ENCODE measurements at regions not wholly inside any gene's neighbourhood (a gene's known extent, or its start where the extent isn't known, plus 50 kb on each side); places are given as distances from the start of the nearest gene placed in this dataset.

GRCh38 chr15:96390986-96391385 is 60.5 kb downstream of the NR2F2 start:
- no peak for DNase-seq

- no peak for DNase-seq
Measured at GRCh38 chr15:96392380-96393208, 62.1 kb downstream of the NR2F2 start.

GRCh38 chr15:96393209-96393513 is 62.7 kb downstream of the NR2F2 start:
- no peak for DNase-seq

- no peak for DNase-seq
Measured at GRCh38 chr15:96395687-96396086, 65.2 kb downstream of the NR2F2 start.

GRCh38 chr15:96398776-96399175 is 68.3 kb downstream of the NR2F2 start:
- no peak for DNase-seq

GRCh38 chr15:96402403-96402802 is 71.9 kb downstream of the NR2F2 start:
- no peak for DNase-seq

- DNase-seq, result no peak
Measured at GRCh38 chr15:96403071-96403470, 72.6 kb downstream of the NR2F2 start.

- DNase-seq, result no peak
Measured at GRCh38 chr15:96403932-96404331, 73.4 kb downstream of the NR2F2 start.

GRCh38 chr15:96404560-96404959 is 74.1 kb downstream of the NR2F2 start:
- no peak for DNase-seq

- DNase-seq, result no peak
Measured at GRCh38 chr15:96406291-96406690, 75.8 kb downstream of the NR2F2 start.

GRCh38 chr15:96406701-96407100 is 76.2 kb downstream of the NR2F2 start:
- DNase-seq, result no peak

- no peak for DNase-seq
Measured at GRCh38 chr15:96407482-96407881, 77.0 kb downstream of the NR2F2 start.

GRCh38 chr15:96408591-96409183 is 78.2 kb downstream of the NR2F2 start:
- DNase-seq, result no peak

GRCh38 chr15:96409215-96410138 is 79.0 kb downstream of the NR2F2 start:
- no peak for DNase-seq

- DNase-seq, result no peak
Measured at GRCh38 chr15:96410175-96411055, 79.9 kb downstream of the NR2F2 start.

- no peak for DNase-seq
Measured at GRCh38 chr15:96411056-96412031, 80.8 kb downstream of the NR2F2 start.

GRCh38 chr15:96412045-96412905 is 81.8 kb downstream of the NR2F2 start:
- no peak for DNase-seq

GRCh38 chr15:96412906-96413231 is 82.4 kb downstream of the NR2F2 start:
- DNase-seq, result no peak

GRCh38 chr15:96413657-96414056 is 83.2 kb downstream of the NR2F2 start:
- DNase-seq, result no peak

GRCh38 chr15:96414875-96415274 is 84.4 kb downstream of the NR2F2 start:
- no peak for DNase-seq

All from MV-4-11 (cell line).